K562 (cell line): ENCODE measurements at regions not wholly inside any gene's neighbourhood (a gene's known extent, or its start where the extent isn't known, plus 50 kb on each side); places are given as distances from the start of the nearest gene placed in this dataset.

Source experiments
- ATAC-seq: fragments of 200-7000 bp; cut with Tn5 transposase; 3 replicates; pipeline ENCODE4 v1.9.1; 2020; ENCODE audit warnings: moderate library complexity
- BruUV-seq: library from RNA; stranded (reverse); fragments of 400-500 nt; replicated peaks from 2 replicates; lab custom pipeline; 2021; lab: Mats Ljungman, UMichigan
- CTCF ChIA-PET: fragments of 300-600 bp; formaldehyde crosslinking; extraction: SDS; loops from one replicate; lab custom pipeline; 2021; ENCODE audit warnings: low intra/inter-chr PET ratio; lab: Yijun Ruan, JAX
- POLR2A ChIA-PET: fragments of 300-600, 350-650 bp; sonication (Branson Sonifier 250); formaldehyde crosslinking; extraction: SDS; loops from one replicate; lab custom pipeline; 2021; ENCODE audit warnings: antibody characterized with exemption, inconsistent platforms; lab: Yijun Ruan, JAX
- DNase-seq, 4 experiments: peaks; one replicate each; pipeline versions ENCODE4 v3.0.0 to v3.0.0-alpha.2; 2011 to 2018; ENCODE audit warnings: low spot score in 3 of 4, mixed read lengths in 3 of 4; ENCODE audit errors: extremely low read depth in 1 of 4
- FAIRE-seq: peaks from 2 replicates; lab custom pipeline; 2011; peaks lifted over from hg19 to GRCh38; lab: Jason Lieb, UNC
- H2AFZ ChIP-seq: 2 replicates; pipeline ENCODE4 v1.6.0; 2011; ENCODE audit warnings: low read depth, low read length, control low read depth, inconsistent platforms
- H3K27ac ChIP-seq: fragments of 200-600 bp; 3 replicates; pipeline ENCODE4 v1.8.0; 2011; ENCODE audit warnings: low read depth, mild to moderate bottlenecking, control low read depth, inconsistent platforms, low read length, moderate library complexity, mixed read lengths; ENCODE audit errors: extremely low read depth
- H3K27me3 ChIP-seq, 2 experiments: fragments of 300-600 bp in 1 of 2; 2 replicates in 1 of 2; 3 replicates in 1 of 2; pipeline versions ENCODE4 v1.6.0 to v1.8.0; 2011; ENCODE audit warnings: inconsistent platforms in 2 of 2, low read length in 2 of 2, mild to moderate bottlenecking in 1 of 2, mixed read lengths in 1 of 2, moderate library complexity in 1 of 2; ENCODE audit not compliant: control insufficient read depth in 2 of 2, insufficient read depth in 2 of 2
- H3K36me3 ChIP-seq: fragments of 300-600 bp; 3 replicates; pipeline ENCODE4 v1.8.0; 2011; ENCODE audit warnings: mild to moderate bottlenecking, low read length, inconsistent platforms; ENCODE audit not compliant: control insufficient read depth, insufficient read depth
- H3K4me1 ChIP-seq, 2 experiments: fragments of 200-600 bp in 1 of 2; replicated peaks in 1 of 2; 2 replicates in 1 of 2; 3 replicates in 1 of 2; pipeline versions ENCODE4 v1.5.1 to v1.8.0; 2011; ENCODE audit warnings: inconsistent platforms in 2 of 2, low read length in 2 of 2, mild to moderate bottlenecking in 1 of 2, mixed read lengths in 1 of 2, moderate library complexity in 1 of 2; ENCODE audit not compliant: control insufficient read depth in 2 of 2, insufficient read depth in 2 of 2
- H3K4me2 ChIP-seq: 2 replicates; pipeline ENCODE4 v1.6.1; 2011; ENCODE audit warnings: low read length, control low read depth, inconsistent platforms, mixed read lengths; ENCODE audit not compliant: insufficient read depth
- H3K4me3 ChIP-seq: fragments of 200-600 bp; sonication (generic), shearing (Covaris generic); 2 replicates; pipeline ENCODE4 v1.5.1; 2016; ENCODE audit warnings: control low read depth, inconsistent platforms
- H3K79me2 ChIP-seq: fragments of 200-600 bp; 3 replicates; pipeline ENCODE4 v1.8.0; 2011; ENCODE audit warnings: low read length, inconsistent platforms; ENCODE audit not compliant: control insufficient read depth, insufficient read depth
- H3K9ac ChIP-seq, 2 experiments: 2 replicates each; pipeline versions ENCODE4 v1.6.0 to v1.6.1; 2011; ENCODE audit warnings: low read depth in 2 of 2, low read length in 2 of 2, control low read depth in 1 of 2, inconsistent platforms in 1 of 2, mild to moderate bottlenecking in 1 of 2, mixed read lengths in 1 of 2; ENCODE audit not compliant: insufficient read depth in 1 of 2
- H3K9me1 ChIP-seq: one replicate; pipeline ENCODE4 v1.6.0; 2011; ENCODE audit warnings: inconsistent platforms, mild to moderate bottlenecking, low read length, moderate library complexity; ENCODE audit not compliant: control insufficient read depth, insufficient read depth
- H3K9me3 ChIP-seq: replicated peaks from 2 replicates; pipeline ENCODE4 v1.5.1; 2011; ENCODE audit warnings: low read depth, low read length, inconsistent platforms; ENCODE audit not compliant: control insufficient read depth, insufficient read depth
- H4K20me1 ChIP-seq: replicated peaks from 2 replicates; pipeline ENCODE4 v1.6.1; 2011; ENCODE audit warnings: low read length, inconsistent platforms, mixed read lengths; ENCODE audit not compliant: control insufficient read depth, insufficient read depth
- CBX1 ChIP-seq: sonication (generic); IDR thresholded peaks from 2 replicates; pipeline ENCODE4 v1.6.1; 2016; ENCODE audit warnings: antibody characterized with exemption, low read depth, mild to moderate bottlenecking
- DDX20 ChIP-seq: fragments of 450-650 bp; IDR thresholded peaks from 2 replicates; pipeline ENCODE4 v1.6.1; 2016; ENCODE audit warnings: missing genetic modification characterization, low read depth, mild to moderate bottlenecking, missing compliant biosample characterization, moderate library complexity
- HNRNPH1 ChIP-seq: fragments of 200-400 bp; formaldehyde crosslinking; optimal IDR thresholded peaks from 2 replicates; pipeline ENCODE3; 2017; ENCODE audit warnings: low read depth, mild to moderate bottlenecking, low read length, moderate library complexity
- MBD2 ChIP-seq: sonication (generic); IDR thresholded peaks from 2 replicates; pipeline ENCODE4 v1.6.1; 2016; ENCODE audit warnings: low read depth, borderline replicate concordance
- NEUROD1 ChIP-seq: fragments of 150-350 bp; IDR thresholded peaks from 2 replicates; pipeline ENCODE4 v1.6.1; 2014; ENCODE audit warnings: borderline replicate concordance, low read length, low read depth; ENCODE audit not compliant: partially characterized antibody
- SMAD3 ChIP-seq: fragments of 450-650 bp; formaldehyde crosslinking; conservative IDR thresholded peaks from 2 replicates; pipeline ENCODE4 v1.4.0; 2020; ENCODE audit warnings: mild to moderate bottlenecking
- SMARCA4 ChIP-seq: fragments of 450-650 bp; IDR thresholded peaks from 2 replicates; pipeline ENCODE4 v1.6.1; 2016
- ZBTB2 ChIP-seq: fragments of 450-650 bp; IDR thresholded peaks from 2 replicates; pipeline ENCODE4 v1.6.1; 2016; ENCODE audit warnings: antibody characterized with exemption
- ZNF24 ChIP-seq: fragments of 450-650 bp; IDR thresholded peaks from 2 replicates; pipeline ENCODE4 v1.6.1; 2016
- WGBS: fragments of 100-300 bp; shearing (Covaris generic); methylation state at CpG from one replicate; pipeline ENCODE4 v1.1.6; 2016; ENCODE audit warnings: low coverage, mixed read lengths; ENCODE audit not compliant: insufficient coverage; ENCODE audit errors: missing lambda C conversion rate; 5-methylcytosine and 5-hydroxymethylcytosine counted together
- in situ Hi-C: fragments of 300-500 bp; cut with MboI; formaldehyde crosslinking; loops from 4 replicates; pipeline ENCODE4 v1.15.0; 2018; ENCODE audit warnings: inconsistent platforms, mixed read lengths
- intact Hi-C: fragments of 100-400 bp; cut with micrococcal nuclease; formaldehyde crosslinking; loops from 2 replicates; pipeline ENCODE4 v1.14.2; 2022
- TF ChIP-seq, protein P1 (sequence below): fragments of 450-650 bp; formaldehyde crosslinking; conservative IDR thresholded peaks from 2 replicates; pipeline ENCODE4 v1.4.0; 2022; ENCODE audit warnings: mild to moderate bottlenecking, missing genetic modification characterization

DNA sequence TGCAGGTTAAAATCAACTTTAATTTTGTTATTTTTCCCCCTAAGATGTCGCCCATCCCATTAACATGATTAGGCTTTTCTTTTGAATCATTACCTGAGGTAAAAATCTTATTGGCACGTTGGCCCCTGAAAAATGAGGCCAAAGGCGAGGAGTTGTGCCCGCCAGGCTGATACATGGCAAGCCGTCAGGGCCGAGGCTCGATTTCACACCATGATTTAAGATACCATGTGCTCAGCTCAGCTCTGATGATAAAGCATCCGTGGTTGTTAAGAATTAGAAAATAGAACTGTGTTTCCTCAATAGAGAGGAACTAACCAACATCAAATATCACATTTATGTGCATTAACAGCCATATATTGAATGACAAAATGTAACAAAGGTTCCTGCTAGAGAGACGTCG is 972.9 kb upstream of the SOX9 start:
- H4K20me1 ChIP-seq = no peaks in the 10 kb centered on the region
- BruUV-seq = no TSS peak
- H3K79me2 ChIP-seq = no peaks in the 10 kb centered on the region
- H3K9ac ChIP-seq = no peak overlapping the region
- no peaks in the 10 kb centered on the region for H3K9me3 ChIP-seq
- POLR2A ChIA-PET = no interaction called here
- TF ChIP-seq, protein P1, sequence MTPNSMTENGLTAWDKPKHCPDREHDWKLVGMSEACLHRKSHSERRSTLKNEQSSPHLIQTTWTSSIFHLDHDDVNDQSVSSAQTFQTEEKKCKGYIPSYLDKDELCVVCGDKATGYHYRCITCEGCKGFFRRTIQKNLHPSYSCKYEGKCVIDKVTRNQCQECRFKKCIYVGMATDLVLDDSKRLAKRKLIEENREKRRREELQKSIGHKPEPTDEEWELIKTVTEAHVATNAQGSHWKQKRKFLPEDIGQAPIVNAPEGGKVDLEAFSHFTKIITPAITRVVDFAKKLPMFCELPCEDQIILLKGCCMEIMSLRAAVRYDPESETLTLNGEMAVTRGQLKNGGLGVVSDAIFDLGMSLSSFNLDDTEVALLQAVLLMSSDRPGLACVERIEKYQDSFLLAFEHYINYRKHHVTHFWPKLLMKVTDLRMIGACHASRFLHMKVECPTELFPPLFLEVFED (CRISPR knock-in tag) = no peak
- TF ChIP-seq CBX1 = no peak
- TF ChIP-seq DDX20 (tag) = no peak
- no peak for TF ChIP-seq HNRNPH1
- TF ChIP-seq SMARCA4 = no peak
- TF ChIP-seq ZBTB2 = no peak
- TF ChIP-seq NEUROD1 = no peak
- TF ChIP-seq MBD2 = no peak
- no peak for TF ChIP-seq SMAD3 (CRISPR knock-in tag)
- TF ChIP-seq ZNF24 = no peak
- no peak for DNase-seq
- no peak for FAIRE-seq
- H3K36me3 ChIP-seq = no peaks in the 10 kb centered on the region
- no peaks in the 10 kb centered on the region for H3K4me1 ChIP-seq
- no peaks in the 10 kb centered on the region for H3K9me1 ChIP-seq
- H2AFZ ChIP-seq = no peak overlapping the region
- CTCF ChIA-PET = no interaction called here
- intact Hi-C loops = no loop called here
- no peak overlapping the region for H3K4me2 ChIP-seq
- in situ Hi-C loops = no loop called here
- 0% methylated on average over 8 of the region's 10 CpGs for WGBS
- ATAC-seq = no peak
- no peaks in the 10 kb centered on the region for H3K27me3 ChIP-seq
- H3K4me3 ChIP-seq = no peak overlapping the region
- no peak overlapping the region for H3K27ac ChIP-seq
